ENCODE measurements at regions not wholly inside any gene's neighbourhood (a gene's known extent, or its start where the extent isn't known, plus 50 kb on each side); places are given as distances from the start of the nearest gene placed in this dataset.
"Not testable (repeated sequence)": the region's sequence is repeated elsewhere in the genome, so short reads cannot be mapped to it uniquely, and the experiment has no call there.

DNA sequence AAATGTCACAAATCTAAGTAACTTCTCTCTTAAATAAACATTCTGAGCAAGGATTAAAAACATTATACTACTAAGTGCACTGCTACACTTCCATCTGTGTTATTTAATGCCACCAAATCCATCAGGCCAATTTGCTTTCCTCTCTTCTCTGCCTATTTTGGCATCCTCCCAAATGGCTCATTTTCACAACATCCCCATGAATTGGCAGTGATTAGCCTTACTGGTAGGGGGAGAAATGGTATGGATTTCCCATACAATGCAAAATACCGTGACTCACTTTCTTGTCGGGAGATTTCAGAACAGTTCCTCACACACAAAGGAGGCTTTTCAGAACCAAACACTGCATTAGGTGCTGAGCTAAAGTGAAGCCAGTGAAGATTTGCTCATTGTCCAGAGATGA is 195.7 kb downstream of the MIS18A start:
- Histone ChIP-seq H3K27me3 (ENCODE audit: insufficient read depth in 3 of 3, low read length in 2 of 3) (no peaks in the 10 kb centered on the region), H3K36me3 (ENCODE audit: insufficient read depth in 1 of 2, low read depth in 1 of 2) (no peaks in the 10 kb centered on the region), H3K4me1 (no peaks in the 10 kb centered on the region), H3K9me3 (no peaks in the 10 kb centered on the region), H3K27ac (no peak overlapping the region), H3K4me3 (no peak overlapping the region)
- intact Hi-C loops (cut with DNase I), result no loop called here
- no peak for ATAC-seq
- no peak for DNase-seq
- TF ChIP-seq, protein P1, sequence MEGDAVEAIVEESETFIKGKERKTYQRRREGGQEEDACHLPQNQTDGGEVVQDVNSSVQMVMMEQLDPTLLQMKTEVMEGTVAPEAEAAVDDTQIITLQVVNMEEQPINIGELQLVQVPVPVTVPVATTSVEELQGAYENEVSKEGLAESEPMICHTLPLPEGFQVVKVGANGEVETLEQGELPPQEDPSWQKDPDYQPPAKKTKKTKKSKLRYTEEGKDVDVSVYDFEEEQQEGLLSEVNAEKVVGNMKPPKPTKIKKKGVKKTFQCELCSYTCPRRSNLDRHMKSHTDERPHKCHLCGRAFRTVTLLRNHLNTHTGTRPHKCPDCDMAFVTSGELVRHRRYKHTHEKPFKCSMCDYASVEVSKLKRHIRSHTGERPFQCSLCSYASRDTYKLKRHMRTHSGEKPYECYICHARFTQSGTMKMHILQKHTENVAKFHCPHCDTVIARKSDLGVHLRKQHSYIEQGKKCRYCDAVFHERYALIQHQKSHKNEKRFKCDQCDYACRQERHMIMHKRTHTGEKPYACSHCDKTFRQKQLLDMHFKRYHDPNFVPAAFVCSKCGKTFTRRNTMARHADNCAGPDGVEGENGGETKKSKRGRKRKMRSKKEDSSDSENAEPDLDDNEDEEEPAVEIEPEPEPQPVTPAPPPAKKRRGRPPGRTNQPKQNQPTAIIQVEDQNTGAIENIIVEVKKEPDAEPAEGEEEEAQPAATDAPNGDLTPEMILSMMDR (IDR thresholded peaks at IDR 0.05), result no peak
- WGBS, 3 donors, result 27 to 38% (median 31%) methylated on average over 2 of the region's 2 CpGs

DNA sequence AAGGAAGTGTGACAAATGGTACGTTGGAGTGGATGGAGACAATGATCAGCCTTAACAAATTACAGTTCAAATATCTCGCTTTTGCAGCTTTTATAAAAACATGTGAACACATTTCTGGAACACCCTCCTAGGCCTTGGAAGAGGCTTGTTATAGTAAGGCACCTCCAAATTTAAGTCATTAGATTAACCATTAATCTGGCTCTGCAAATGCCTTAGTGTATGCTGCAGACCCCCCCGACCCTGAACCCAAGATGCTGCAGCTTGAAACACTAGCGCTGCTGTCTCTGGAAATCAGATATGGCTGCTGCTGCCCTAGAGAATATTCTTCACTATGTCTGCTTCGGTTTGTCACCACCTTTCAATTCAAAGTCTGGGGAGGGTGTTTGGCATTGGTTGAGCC is 196.4 kb downstream of the MIS18A start:
- Histone ChIP-seq H3K4me1 (no peaks in the 10 kb centered on the region), H3K9me3 (no peaks in the 10 kb centered on the region), H3K27me3 (ENCODE audit: insufficient read depth in 3 of 3, low read length in 2 of 3) (no peaks in the 10 kb centered on the region), H3K36me3 (ENCODE audit: insufficient read depth in 1 of 2, low read depth in 1 of 2) (no peaks in the 10 kb centered on the region), H3K27ac (no peak overlapping the region), H3K4me3 (no peak overlapping the region)
- ATAC-seq (no peak), DNase-seq (no peak)
- TF ChIP-seq, protein P1 (IDR thresholded peaks at IDR 0.05), result no peak
- 36 to 55% (median 49%) methylated on average over 5 of the region's 5 CpGs for WGBS, 3 donors
- intact Hi-C loops (cut with DNase I), result no loop called here

DNA sequence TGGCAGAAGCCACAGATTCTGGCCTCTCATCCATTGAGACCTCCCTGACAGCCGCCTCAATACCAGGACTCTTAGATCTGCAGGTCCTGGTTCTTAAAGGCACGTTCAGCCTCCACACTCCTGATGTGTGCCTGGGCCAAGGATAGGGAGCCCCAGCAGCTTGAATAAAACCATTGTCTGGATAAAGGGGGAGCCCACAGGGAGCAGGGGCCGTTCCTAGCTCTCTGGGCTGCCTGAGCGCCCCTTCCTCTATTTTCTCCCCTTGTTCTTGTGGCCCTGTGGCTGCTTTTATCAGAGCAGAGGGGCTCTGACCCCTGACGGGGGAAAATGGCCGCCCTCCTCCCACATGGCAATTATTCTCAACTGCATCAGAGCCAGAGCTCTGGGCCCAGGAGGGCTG is 200.8 kb downstream of the HUNK start:
- H3K4me3 ChIP-seq, result no peak overlapping the region
- intact Hi-C loops (cut with DNase I), result no loop called here
- H3K9me3 ChIP-seq, result no peaks in the 10 kb centered on the region
- ATAC-seq (no peak), DNase-seq (no peak)
- TF ChIP-seq, protein P1 (IDR thresholded peaks at IDR 0.05), result no peak
- no peaks in the 10 kb centered on the region for H3K36me3 ChIP-seq (ENCODE audit: insufficient read depth in 1 of 2, low read depth in 1 of 2)
- 75 to 86% (median 76%) methylated on average over 6 of the region's 6 CpGs for WGBS, 3 donors
- H3K27me3 ChIP-seq (ENCODE audit: insufficient read depth in 3 of 3, low read length in 2 of 3), result no peaks in the 10 kb centered on the region
- H3K27ac ChIP-seq, result no peak overlapping the region
- H3K4me1 ChIP-seq, result no peaks in the 10 kb centered on the region

DNA sequence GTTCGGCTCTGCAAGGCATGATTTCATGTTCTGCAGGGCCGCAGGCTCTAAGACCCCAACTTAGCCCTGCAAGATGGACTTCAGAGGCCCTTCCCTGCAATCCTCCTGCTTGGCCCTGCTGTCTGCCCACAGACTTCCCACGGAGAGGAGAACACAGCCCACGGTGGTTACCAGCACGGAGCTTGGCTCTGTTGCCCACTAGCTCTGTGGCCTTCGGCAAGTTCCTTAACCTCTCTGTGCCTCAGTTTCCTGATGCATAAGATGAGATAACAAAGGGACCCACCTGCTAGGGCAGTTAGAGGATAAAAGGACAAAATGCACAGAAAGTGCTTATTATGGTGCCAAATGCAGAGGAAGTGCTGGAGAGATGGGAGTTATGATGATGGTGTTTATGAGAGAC is 200.4 kb downstream of the HUNK start:
- no peak overlapping the region for H3K27ac ChIP-seq
- intact Hi-C loops (cut with DNase I), result no loop called here
- DNase-seq, result no peak
- no peaks in the 10 kb centered on the region for H3K4me1 ChIP-seq
- TF ChIP-seq, protein P1 (IDR thresholded peaks at IDR 0.05), result no peak
- no peak overlapping the region for H3K4me3 ChIP-seq
- H3K27me3 ChIP-seq (ENCODE audit: insufficient read depth in 3 of 3, low read length in 2 of 3), result no peaks in the 10 kb centered on the region
- H3K36me3 ChIP-seq (ENCODE audit: insufficient read depth in 1 of 2, low read depth in 1 of 2), result no peaks in the 10 kb centered on the region
- 90 to 97% (median 93%) methylated on average over 6 of the region's 6 CpGs for WGBS, 3 donors
- no peaks in the 10 kb centered on the region for H3K9me3 ChIP-seq
- no peak for ATAC-seq

DNA sequence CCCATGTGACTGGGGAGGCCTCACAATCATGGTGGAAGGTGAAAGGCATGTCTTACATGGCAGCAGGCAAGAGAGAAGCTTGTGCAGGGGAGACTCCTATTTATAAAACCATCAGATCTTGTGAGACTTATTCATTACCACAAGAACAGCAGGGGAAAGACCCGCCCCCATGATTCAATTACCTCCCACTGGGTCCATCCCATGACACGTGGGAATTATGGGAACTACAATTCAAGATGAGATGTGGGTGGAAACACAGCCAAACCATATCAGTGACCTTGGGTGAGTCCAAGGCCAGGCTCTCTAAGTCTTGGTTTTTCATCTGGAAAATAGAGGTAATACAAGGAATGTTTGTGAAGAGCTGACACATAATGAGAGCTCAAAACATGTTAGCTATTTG is 198.8 kb downstream of the HUNK start:
- 59 to 69% (median 65%) methylated on average over 2 of the region's 2 CpGs for WGBS, 3 donors

More for the DNA sequence above, 198.8 kb downstream of the HUNK start:
- H3K4me1 ChIP-seq; H3K9me3 ChIP-seq; intact Hi-C loops (cut with DNase I); H3K27me3 ChIP-seq (ENCODE audit: insufficient read depth in 3 of 3, low read length in 2 of 3); DNase-seq; ATAC-seq; H3K4me3 ChIP-seq; H3K27ac ChIP-seq; H3K36me3 ChIP-seq (ENCODE audit: insufficient read depth in 1 of 2, low read depth in 1 of 2): not testable (repeated sequence)
